ENCODE measurements at regions not wholly inside any gene's neighbourhood (a gene's known extent, or its start where the extent isn't known, plus 50 kb on each side); places are given as distances from the start of the nearest gene placed in this dataset.

DNA sequence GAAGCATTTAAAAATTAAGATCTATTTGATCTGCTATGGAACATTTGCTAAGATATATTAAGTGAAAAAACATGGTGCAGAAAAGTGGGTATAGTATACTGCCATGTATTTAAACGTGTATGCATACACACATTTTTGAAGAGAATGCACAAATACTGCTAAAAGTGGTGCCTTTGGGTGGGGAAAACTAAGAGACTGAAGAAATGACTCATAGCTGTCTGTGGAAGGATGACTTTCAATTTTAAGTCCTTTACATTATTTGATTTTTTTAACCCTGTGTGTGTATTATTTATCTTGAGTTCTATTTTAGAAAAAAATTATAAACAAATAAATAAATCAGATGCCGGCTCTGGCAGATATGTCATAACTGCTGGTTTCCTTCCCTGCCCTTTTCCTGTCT, 120.7 kb upstream of the SLIT3 start:
- Histone ChIP-seq H3K4me3 (no peak overlapping the region), H3K4me1 (peaks cover 4% of the 10 kb centered on the region), H3K27ac (no peak overlapping the region), H3K36me3 (no peaks in the 10 kb centered on the region), H3K9me3 (no peaks in the 10 kb centered on the region), H3K27me3 (no peaks in the 10 kb centered on the region)
- TF ChIP-seq EP300 (IDR thresholded peaks at IDR 0.05) (no peak), CTCF (IDR thresholded peaks at IDR 0.05) (no peak), POLR2A (IDR thresholded peaks at IDR 0.05) (no peak), POLR2AphosphoS5 (IDR thresholded peaks at IDR 0.05) (no peak)
- DNase-seq (ENCODE audit: low spot score in 2 of 2): no peak
- 64% methylated on average over 2 of the region's 2 CpGs for WGBS

GRCh38 chr5:169417676-169418075, 116.7 kb upstream of the SLIT3 start:
- Histone ChIP-seq H3K9me3 (no peaks in the 10 kb centered on the region), H3K36me3 (no peaks in the 10 kb centered on the region), H3K4me1 (peaks cover 10% of the 10 kb centered on the region), H3K27me3 (no peaks in the 10 kb centered on the region), H3K27ac (no peak overlapping the region), H3K4me3 (no peak overlapping the region)
- no peak for DNase-seq (ENCODE audit: low spot score in 2 of 2)
- 85% methylated on average over 2 of the region's 4 CpGs for WGBS
- TF ChIP-seq POLR2AphosphoS5 (IDR thresholded peaks at IDR 0.05) (no peak), EP300 (IDR thresholded peaks at IDR 0.05) (no peak), POLR2A (IDR thresholded peaks at IDR 0.05) (no peak), CTCF (IDR thresholded peaks at IDR 0.05) (no peak)

DNA sequence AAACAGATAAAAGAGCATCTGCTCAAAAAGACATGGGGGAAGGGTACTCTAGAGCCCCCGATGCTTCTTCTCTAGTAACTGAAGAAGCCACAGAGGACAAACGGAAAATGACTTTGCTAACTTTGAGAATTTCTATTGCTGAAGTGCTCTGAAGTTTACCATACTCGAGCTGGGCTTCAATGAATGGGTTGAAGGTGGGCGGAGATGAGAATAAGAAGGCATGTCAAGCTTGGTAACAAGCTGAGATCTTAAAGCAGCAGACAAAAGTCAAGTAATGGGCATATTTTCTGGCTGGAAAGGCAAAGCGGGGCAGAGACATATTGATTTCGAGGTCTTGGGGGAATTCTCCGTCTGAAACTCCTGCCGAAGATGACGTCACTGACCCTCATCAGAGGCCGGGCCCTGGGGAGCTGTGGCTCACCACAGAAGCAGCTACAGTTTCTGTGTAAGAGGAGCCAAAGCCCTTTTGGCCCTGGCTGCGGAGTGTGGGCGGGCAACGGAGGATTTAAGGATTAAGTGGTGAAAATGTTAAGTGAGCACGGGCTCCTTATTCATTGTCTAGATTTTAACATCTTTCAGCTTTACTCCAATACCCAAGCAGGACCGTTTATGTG, 115.8 kb upstream of the SLIT3 start:
- no peaks in the 10 kb centered on the region for H3K9me3 ChIP-seq
- H3K36me3 ChIP-seq: no peaks in the 10 kb centered on the region
- TF ChIP-seq CTCF (IDR thresholded peaks at IDR 0.05) (no peak), EP300 (IDR thresholded peaks at IDR 0.05) (no peak), POLR2AphosphoS5 (IDR thresholded peaks at IDR 0.05) (no peak), POLR2A (IDR thresholded peaks at IDR 0.05) (no peak)
- H3K4me3 ChIP-seq: no peak overlapping the region
- 59% methylated on average over 15 of the region's 15 CpGs for WGBS
- H3K27ac ChIP-seq: peak overlapping the region; percentile 25
- peaks cover 15% of the 10 kb centered on the region for H3K4me1 ChIP-seq
- DNase-seq (ENCODE audit: low spot score in 2 of 2): peak; percentile 76 to 85
- H3K27me3 ChIP-seq: no peaks in the 10 kb centered on the region

DNA sequence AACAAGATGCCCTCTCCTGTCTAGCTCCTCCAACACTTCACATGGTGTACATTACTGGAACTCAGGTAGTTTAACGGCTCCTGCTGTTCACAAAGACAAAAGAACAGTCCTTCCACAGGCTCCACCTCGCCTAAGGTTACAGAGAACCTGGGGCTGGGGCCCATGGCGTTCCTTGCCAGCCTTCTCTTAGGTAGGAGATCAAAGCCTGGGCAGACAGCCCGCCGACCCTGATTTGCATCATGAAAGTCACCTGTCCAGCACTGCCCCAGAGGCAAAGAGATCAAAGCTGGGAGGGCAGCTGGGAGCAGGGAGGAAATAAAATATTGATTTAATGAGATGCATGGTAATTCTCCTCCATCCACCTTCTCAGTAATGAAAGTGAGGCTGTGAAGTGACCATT, 115.0 kb upstream of the SLIT3 start:
- Histone ChIP-seq H3K27ac (no peak overlapping the region), H3K9me3 (no peaks in the 10 kb centered on the region), H3K27me3 (no peaks in the 10 kb centered on the region), H3K36me3 (no peaks in the 10 kb centered on the region), H3K4me3 (no peak overlapping the region), H3K4me1 (peaks cover 18% of the 10 kb centered on the region)
- TF ChIP-seq POLR2AphosphoS5 (IDR thresholded peaks at IDR 0.05) (no peak), CTCF (IDR thresholded peaks at IDR 0.05) (no peak), POLR2A (IDR thresholded peaks at IDR 0.05) (no peak), EP300 (IDR thresholded peaks at IDR 0.05) (no peak)
- no peak for DNase-seq (ENCODE audit: low spot score in 2 of 2)
- WGBS: 45% methylated on average over 5 of the region's 5 CpGs

GRCh38 chr5:169415371-169415770, 114.4 kb upstream of the SLIT3 start:
- no peak overlapping the region for H3K4me3 ChIP-seq
- no peak for TF ChIP-seq POLR2A (IDR thresholded peaks at IDR 0.05)
- TF ChIP-seq EP300 (IDR thresholded peaks at IDR 0.05): no peak
- no peak for TF ChIP-seq CTCF (IDR thresholded peaks at IDR 0.05)
- no peak for TF ChIP-seq POLR2AphosphoS5 (IDR thresholded peaks at IDR 0.05)

More at GRCh38 chr5:169415371-169415770, 114.4 kb upstream of the SLIT3 start:
- H3K4me1 ChIP-seq: peaks cover 18% of the 10 kb centered on the region
- no peaks in the 10 kb centered on the region for H3K27me3 ChIP-seq
- H3K27ac ChIP-seq: no peak overlapping the region
- no peaks in the 10 kb centered on the region for H3K9me3 ChIP-seq
- 73% methylated on average over 4 of the region's 4 CpGs for WGBS
- H3K36me3 ChIP-seq: no peaks in the 10 kb centered on the region
- no peak for DNase-seq (ENCODE audit: low spot score in 2 of 2)
